ENCODE measurements at regions not wholly inside any gene's neighbourhood (a gene's known extent, or its start where the extent isn't known, plus 50 kb on each side); places are given as distances from the start of the nearest gene placed in this dataset.
A peak's percentile ranks its signal among the peaks of the same experiment; 100 is the strongest.

DNA sequence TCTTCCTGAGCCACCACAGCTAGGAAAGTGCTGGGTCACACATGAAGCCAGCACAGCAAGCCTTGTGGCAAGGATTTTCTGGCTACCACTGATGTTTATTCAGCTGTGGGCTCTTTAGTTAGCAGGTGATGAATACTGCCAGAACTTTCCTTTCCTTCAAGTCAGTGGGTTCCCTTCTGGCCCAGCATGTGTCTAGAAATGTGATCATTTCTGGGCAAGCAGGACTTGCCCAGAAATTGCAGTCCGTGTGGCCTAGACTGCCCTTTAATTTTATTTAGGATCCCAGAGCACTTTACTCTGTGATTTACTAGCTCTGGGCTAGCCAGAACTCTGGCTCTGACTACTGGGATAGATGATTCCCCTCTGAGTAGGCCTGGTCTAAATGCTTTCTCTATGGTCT lies 397.5 kb downstream of the ZIC4 start:
- peak; percentile 68 for DNase-seq

DNA sequence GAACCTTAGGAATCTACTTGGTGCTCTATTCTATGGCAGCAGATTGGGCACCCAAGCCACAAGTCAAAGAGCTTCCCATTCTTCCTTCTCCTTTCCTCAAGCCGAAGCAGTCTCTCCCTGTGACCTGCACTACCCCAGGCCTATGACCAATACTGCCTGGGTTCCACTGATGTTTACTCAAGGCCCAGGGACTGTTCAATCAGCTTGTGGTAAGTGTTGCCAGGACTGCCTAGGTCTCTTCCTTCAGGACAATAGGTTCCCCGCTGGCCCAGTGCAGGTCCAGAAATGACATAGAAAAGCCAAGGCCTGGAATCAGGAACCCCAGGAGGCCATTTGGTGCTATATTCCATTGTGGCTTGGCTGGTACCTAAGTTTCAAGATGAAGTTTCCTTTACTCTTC lies 397.9 kb downstream of the ZIC4 start:
- DNase-seq: no peak

DNA sequence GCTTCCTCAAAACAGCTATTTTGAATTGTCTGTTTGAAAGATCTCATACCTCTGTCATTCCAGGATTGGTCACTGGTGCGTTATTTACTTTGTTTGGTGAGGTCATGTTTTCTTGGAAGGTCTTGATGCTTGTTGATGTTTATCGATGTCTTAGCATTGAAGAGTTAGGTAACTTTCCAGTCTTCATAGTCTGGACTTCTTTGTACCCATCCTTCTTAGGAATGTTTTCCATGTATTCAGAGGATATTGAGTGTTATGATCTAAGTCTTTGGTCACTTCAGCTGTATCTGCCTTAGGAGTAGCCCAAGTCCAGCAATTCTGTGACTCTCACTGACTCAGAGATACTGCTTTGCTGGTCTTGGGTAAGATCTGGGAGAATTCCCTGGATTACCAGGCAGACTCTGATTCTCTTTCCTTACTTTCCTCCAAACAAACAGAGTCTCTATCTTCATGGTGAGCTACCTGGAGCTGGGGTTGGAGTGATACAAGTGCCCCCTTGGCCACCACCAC lies 398.6 kb downstream of the ZIC4 start:
- DNase-seq: no peak

DNA sequence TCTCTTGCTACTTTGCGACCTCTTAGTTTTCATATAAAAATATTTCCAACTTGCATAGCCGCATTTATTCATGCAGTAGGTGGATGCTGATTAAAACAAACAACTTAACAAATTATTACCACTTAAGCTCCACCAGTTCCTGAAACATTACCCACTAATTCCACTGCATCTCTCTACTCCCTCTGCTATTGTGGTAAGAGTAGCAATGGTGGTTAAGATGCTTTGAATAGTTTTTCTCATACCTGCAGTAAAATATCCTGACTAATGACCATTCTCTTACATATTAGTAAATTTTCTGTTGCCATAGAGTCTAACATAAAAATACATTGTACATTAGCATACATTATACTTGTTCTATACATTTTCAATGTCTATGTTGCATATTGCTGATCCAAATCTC lies 397.6 kb upstream of the PLSCR5 start:
- peak; percentile 24 for DNase-seq

DNA sequence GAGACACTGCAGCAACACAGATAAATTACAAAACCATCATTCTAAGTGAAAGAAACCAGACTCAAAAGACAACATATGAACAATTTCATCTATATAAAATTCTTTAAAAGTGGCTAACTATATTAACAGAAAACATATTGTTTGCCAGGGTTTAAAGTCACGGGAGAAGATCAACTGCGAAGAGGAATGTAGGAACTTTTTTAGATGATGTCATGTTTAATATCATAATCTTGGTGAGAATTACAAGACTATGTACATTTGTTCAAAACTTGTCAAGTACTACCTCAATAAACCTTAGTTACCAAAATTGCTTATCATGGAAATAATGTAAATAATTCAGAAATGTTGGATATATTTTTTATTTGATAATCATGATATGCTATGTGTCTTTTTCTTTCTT lies 395.1 kb upstream of the PLSCR5 start:
- DNase-seq: no peak

DNA sequence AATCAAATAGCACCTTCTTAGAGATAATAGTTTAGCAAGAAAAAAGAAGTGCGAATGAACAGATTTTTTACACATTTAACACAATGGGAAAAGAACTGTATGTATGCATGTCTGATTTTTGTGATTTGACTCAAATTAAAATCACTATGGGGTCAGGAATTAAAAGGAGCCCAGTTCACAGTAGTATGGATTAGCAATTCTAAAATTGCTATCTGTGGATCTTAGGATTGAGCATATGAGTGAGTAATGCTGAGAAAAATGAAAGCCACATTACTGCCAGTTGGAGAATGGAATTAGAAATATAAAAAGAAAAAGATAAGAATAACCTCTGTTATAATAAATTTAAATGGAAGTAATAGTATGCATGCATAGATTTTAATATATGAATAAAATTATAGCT lies 386.8 kb upstream of the PLSCR5 start:
- DNase-seq: no peak

DNA sequence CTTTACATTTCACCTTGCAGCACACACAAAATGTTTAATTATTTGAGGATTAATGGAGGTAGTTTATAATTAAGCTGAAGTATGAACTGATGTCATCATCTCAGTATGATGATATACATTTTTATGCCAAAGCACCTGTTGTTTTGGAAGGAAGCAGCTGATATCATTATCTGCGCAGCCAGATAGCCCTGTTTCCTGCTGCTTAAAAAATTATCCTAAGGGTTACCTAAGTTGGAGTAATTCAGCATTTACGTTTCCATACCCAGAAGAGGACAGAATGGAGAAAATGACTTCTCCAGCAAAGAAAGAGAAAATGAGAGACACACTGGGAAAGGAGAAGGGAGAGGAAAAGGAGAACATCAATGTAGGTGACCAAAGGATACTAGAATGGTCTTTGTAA lies 370.3 kb upstream of the PLSCR5 start:
- no peak for DNase-seq

DNA sequence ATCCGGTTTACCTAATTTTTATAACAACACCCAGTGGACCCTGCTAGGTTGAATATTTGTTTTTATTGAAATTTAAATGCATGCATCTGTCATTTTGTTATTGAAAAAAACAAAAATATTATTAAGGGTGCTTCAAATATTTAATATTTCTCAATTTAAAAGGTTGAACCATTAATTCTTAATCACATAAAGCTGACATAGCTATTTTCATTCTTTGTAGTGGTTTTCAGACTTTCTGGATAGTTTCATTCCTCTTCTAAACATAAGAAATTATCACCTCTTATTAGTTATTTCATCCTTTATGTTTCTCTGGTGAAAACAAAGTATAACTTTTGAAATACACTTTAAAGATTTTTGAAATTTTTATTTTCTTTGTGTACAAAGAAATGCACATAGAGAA lies 369.9 kb upstream of the PLSCR5 start:
- DNase-seq: no peak

DNA sequence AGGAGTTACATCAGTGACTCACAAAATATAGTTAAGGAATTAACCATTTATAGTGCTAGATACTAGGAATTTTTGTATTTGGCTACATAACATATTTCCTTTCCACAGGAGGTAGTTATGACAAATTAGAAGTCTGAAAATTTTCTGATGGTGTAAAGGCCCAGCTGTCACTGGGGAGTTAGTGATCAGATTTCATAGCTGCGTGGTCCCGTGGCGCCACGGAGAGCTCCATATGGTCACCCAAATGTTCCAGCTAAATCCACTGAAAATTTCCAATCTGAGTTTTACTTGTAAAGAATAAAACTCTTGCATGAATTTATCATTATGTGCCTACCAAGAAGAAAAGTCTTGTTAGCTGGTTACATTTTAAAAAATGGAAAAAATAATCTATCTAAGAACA lies 368.9 kb upstream of the PLSCR5 start:
- DNase-seq: no peak

DNA sequence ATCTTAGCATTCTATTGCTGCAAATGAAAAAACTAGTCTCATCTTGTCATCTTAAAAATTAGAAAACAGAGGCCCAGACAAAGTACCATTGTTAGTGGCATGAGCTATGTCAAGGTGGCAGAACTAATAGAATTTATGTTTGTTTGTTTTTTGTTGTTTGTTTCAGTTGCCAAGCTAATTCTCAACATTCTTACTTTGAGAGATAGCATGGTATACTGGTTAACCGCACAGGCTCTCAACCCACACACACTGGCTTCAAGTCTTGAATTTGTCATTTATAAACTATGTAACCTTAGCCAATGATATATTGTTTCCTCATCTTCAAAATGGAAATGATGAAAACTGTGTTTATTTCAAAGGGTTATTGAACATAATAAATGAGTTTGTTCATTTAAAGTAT lies 367.6 kb upstream of the PLSCR5 start:
- DNase-seq: peak; percentile 50

DNA sequence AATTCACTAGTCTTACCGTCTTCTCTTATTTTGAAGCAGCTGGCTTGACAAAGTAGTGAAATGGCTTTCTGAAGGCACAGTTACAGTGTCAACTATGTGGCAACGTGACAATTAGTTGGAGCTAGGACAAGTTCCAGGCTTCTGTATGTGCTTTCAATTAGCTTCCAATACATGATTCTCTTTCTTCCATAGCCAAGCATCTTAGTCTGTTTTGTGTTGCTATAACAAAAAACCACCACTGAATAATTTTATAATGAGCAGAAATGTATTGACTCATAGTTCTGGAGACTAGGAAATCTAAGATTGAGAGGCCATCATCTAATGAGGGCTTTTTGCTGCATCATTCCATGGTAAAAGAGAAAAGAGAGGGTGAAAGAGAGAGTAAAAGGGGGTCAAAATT lies 365.1 kb upstream of the PLSCR5 start:
- peak; percentile 78 for DNase-seq

DNA sequence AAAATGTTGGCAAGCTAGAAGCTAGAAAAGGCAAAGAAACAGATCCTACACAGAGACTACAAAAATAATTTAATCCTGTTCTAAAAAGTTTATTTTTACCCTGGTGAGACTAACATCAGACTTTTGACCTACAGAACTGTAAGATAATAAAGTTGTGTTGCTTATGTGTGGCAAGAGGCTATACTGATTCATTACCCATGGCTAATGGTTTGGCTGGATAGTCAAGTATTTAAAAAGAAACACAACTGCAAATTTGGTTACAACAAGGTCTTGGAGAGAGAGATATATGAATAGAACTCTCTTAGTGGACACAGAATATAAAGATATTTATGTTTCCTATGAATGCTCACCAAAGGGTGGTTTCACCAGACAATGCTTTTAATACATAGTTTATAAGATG lies 364.2 kb upstream of the PLSCR5 start:
- DNase-seq: peak; percentile 35

DNA sequence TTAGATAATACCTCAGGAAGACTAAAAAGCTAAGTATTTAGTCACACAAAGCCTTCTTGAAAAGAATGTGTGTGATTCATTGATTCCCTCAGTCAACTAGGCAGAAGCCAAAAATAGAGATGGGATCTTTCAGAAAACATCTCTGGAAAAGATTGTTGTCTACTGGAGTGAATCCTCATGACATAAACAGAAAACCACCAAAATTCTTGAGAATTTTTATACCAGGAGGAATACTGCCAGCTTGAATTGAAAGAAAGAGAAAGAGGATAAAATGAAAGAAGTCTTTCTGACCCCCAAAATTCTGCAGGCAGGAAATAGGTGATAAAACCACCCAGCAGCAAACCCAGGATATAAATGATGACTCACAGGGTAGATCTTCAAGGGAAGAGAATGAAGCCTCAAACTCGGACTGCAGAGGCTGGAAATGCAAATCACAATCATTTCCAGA lies 363.1 kb upstream of the PLSCR5 start:
- DNase-seq: peak; percentile 96

DNA sequence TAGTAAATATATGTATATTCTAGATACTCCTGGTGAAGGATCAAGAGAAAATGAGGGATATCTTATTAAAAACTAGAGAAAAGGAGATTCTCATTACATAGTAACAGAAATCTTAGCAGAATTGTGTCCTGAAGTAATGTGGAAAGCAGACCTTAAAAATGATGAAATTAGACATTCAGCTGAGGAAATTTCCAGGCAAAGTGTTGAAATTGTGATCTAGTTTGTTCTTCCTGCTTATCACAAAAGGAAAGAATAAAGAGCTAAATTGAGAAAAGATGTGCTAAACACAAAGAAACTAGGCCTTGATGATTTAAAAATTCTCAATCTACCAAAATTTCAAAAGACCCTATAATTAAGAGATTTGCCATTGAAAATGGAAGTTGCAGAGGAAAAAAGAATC lies 362.6 kb upstream of the PLSCR5 start:
- DNase-seq: no peak

DNA sequence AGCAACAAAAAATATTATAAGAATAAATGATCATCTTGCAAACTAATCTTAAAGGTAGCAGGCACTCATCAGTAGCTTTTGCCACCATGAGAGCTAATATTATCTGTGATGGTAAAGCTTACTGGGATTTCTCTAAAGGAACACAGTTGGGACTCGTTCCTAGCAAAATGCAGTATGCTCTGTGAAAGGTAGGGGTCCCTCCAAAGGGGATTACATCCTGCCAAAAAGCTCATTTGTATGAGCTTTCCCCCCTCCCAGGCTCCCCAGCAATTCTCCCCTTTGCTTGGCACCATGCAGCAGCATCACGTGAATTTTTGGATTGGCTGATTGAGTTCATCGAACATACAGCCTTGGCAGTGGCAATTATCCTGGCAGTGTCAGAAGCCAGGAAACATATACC lies 361.0 kb upstream of the PLSCR5 start:
- no peak for DNase-seq

DNA sequence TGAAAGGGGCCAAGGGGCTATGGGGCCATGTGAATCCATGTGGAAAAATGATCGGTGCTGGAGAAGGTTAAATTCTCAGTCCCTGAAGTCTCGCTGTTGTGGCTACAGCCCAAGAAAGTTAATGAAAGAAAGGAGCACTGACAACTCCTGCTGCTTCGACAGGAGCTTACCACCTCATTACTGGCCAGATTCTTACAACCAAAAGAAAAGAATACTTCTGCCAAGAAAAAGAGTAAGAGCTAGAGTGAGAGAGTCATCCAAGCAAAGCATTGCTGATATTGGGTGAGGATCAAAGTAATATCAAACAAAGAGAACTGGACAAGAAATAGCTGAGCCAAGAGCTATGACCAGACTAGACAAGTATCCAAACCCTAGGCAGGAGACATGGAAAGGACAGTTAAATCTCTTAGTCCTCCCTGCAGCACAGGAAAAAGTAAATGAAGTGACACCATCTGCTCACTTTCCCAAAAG lies 348.4 kb upstream of the PLSCR5 start:
- DNase-seq: peak; percentile 80

DNA sequence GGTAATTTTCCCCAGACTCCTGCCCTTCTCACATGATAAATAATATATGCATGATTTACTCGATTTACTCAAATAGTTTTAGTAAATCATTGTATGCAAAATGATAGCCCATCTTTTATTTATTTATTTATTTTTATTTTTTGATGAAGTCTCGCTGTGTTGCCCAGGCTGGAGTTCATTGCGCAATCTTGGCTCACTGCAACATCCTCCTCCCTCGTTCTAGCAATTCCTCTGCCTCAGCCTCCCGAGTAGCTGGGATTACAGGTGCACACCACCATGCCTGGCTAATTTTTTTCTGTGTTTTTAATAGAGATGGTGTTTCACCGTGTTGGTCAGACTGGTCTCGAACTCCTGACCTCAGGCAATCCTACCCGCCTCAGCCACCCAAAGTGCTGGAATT lies 343.8 kb upstream of the PLSCR5 start:
- DNase-seq: no peak

DNA sequence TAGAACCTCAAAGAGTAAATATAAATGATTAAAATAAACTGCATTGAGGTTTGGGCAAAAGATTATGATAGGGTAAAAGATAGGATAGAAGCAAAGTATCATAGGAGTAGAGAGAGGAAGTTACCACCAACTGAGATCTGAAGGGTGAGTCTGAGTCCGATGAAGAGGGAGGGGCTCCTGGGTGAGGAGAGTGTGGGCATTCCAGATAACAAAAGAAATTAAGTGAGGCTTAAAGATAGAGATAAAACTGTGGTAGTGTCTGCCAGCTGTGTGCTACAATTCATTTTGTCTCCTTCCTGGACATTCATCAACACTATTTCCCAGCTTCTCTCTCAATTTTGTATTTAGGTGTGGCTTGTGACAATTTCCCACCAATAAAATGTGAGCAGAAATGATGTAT lies 343.0 kb upstream of the PLSCR5 start:
- DNase-seq: no peak

DNA sequence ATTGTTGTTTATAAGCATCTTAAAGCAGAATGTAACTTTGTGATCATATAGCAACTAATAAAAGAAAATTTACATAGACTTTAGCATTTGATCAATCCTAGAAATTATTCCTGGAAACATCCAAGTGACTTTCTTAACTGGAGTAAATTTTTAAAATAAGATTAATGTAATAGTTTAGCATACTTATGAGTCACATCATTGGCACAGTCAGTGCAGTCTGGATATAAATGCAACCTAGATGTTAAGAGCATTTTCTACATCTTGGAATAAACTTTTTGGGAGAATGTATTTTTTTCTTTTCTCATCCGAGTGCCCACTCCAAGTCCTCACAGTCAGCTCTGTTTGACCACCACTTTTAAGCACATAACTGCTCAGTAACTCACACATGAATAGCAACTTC lies 324.6 kb upstream of the PLSCR5 start:
- peak; percentile 9 for DNase-seq

DNA sequence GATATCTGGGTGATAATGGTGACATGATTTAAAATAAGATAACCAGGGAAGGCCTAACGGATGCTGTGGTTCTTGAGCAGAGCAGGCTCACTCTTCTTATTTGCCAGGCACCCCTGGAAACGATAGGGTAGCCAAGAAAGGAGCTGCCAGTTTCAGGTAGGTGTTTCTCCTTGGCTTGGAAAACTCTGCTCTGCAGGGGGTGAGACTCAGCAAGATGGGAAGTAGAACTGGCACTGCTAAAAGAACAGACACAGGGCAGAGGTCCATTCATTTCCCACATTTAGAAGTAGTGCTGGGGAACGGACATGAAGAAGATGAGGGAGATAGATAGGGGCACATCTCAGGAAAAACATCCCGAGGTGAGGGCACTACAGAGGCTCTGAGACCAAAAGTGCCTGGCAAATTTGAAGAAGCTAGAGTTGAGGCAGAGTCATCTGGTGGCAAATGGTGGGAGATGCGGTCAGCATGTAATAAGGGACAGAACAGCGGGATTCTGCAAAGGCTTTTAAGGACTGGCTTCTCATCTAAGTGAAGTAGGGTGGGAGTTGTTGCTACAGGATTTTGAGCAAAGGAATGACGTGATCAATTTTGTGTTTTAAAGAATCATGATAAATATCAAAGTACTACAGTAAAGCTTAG lies 323.4 kb upstream of the PLSCR5 start:
- DNase-seq: no peak

DNA sequence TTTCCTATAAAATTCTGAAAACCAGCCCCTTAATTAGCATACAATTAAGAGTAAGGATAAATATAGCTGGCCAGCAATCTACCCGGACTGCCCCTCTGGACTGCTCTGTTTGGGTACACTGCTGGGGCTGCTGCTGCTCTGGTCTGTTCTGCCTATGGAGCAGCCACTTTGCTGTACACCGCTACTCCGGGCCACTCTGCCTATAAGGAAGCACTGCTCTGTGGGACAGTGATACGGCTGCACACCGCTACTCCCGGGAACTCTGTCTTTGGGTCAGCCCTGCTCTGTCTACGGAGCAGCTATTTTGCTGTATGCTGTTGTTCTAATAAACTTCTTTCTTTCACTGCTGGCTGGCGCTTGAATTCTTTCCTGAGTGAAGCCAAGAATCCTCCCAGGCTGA lies 316.5 kb upstream of the PLSCR5 start:
- no peak for DNase-seq

DNA sequence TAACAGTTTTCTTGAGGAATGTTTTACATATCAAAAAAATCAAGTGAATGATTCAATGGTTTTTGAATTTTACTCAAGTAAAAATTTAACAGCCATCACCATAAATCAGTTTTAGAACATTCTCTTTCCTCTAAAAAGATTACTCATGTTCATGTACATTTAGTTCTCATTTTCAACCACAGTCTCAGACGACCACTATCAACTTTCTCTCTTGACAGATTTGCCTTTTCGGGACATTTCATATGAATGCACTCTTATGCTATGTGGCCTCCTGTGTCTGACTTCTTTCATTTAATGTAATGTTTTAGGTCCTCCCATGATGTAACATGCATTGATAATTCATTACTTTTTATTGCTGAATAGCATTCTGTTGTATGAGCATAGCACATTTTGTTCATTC lies 309.3 kb upstream of the PLSCR5 start:
- DNase-seq: no peak

DNA sequence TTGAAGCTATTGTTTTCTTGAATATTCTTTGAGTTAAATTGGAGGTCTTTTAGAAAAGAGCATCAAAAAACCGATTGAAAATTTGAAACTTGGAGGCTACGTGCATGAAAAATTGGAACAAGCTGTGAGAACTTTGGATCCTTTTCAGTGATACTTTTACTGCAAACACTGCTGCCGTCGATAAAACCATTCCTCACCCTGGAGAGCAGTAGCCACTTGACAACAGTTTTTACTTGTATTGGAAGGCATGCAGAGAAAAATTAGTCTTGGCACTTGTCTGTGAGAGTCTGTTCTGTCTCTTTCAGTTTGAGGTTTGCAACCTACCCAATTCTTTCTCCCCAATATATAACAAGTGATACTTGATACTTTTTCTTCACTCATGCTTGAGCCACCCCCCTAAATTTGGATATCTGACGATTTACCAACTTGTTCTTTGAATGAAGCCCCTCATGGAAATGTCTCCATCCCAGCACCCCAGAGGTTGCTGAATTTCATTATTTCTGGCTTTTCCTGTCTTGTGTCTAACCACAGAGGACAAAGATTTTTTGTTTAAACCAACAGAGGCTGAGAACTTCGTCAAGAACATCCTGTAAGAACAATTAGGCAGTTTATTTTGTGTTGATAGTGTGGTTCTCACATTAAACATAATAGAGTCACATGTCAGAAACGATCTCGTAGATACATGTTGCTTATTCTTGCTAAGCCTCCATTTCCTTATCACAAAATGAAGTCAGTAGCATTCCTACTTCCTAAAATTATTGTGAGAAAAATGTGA lies 307.3 kb upstream of the PLSCR5 start:
- DNase-seq: no peak

DNA sequence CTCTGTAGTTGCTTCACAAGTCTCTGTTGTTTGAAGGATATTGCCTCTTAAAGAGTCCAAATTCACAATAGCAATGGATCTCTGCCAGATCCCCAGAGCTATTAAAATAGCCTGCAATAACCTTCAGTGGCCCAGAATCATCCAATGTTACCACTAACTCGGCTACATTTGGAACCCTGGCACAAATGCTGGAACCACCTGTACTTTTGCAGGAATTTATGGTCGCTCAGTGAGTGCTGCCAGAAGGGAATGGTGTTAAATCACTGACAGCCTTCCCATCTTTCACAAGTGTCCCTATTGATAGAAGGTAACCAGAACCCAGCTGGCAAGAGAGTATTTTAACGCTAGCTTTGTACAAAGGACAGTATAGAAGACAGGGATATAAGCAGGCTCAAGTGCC lies 298.8 kb upstream of the PLSCR5 start:
- DNase-seq: no peak
